Keratinocyte (primary cell): ENCODE measurements at regions not wholly inside any gene's neighbourhood (a gene's known extent, or its start where the extent isn't known, plus 50 kb on each side); places are given as distances from the start of the nearest gene placed in this dataset.

Experiments
- DNase-seq: peaks from one replicate; pipeline ENCODE4 v3.0.0-alpha.2; 2011; ENCODE audit warnings: low read depth, missing footprints, low spot score
- FAIRE-seq: peaks from 2 replicates; lab custom pipeline; 2011; peaks lifted over from hg19 to GRCh38; lab: Jason Lieb, UNC
- H2AFZ ChIP-seq: 2 replicates; pipeline ENCODE4 v1.6.0; 2012; ENCODE audit warnings: low read length, control low read depth, inconsistent platforms; ENCODE audit not compliant: control insufficient read depth
- H3K27ac ChIP-seq: 2 replicates; pipeline ENCODE4 v1.5.1; 2011; ENCODE audit warnings: low read length; ENCODE audit not compliant: control insufficient read depth, insufficient read depth
- H3K27me3 ChIP-seq: 3 replicates; pipeline ENCODE4 v1.6.0; 2011; ENCODE audit warnings: low read length; ENCODE audit not compliant: control insufficient read depth, insufficient read depth; ENCODE audit errors: extremely low read depth
- H3K36me3 ChIP-seq, 2 experiments: 2 replicates in 1 of 2; 3 replicates in 1 of 2; pipeline ENCODE4 v1.5.1; 2011; ENCODE audit warnings: low read length in 2 of 2, mild to moderate bottlenecking in 1 of 2; ENCODE audit not compliant: control insufficient read depth in 2 of 2, insufficient read depth in 2 of 2; ENCODE audit errors: extremely low read depth in 1 of 2
- H3K4me1 ChIP-seq: 3 replicates; pipeline ENCODE4 v1.5.1; 2011; ENCODE audit warnings: low read length; ENCODE audit not compliant: control insufficient read depth, insufficient read depth; ENCODE audit errors: extremely low read depth
- H3K4me2 ChIP-seq: 3 replicates; pipeline ENCODE4 v1.6.0; 2011; ENCODE audit warnings: low read depth, low read length; ENCODE audit not compliant: control insufficient read depth, insufficient read depth; ENCODE audit errors: extremely low read depth
- H3K4me3 ChIP-seq, 3 experiments: fragments of 200-600 bp in 1 of 3; sonication (generic) in 1 of 3; 2 replicates in 2 of 3; 3 replicates in 1 of 3; pipeline ENCODE4 v1.5.1; 2011 to 2016; ENCODE audit warnings: low read length in 3 of 3, mild to moderate bottlenecking in 3 of 3, control low read depth in 2 of 3, inconsistent platforms in 1 of 3, low read depth in 1 of 3, mixed read lengths in 1 of 3, mixed run types in 1 of 3, moderate library complexity in 1 of 3; ENCODE audit not compliant: control insufficient read depth in 2 of 3, insufficient read depth in 2 of 3; ENCODE audit errors: extremely low read depth in 1 of 3
- H3K79me2 ChIP-seq: 2 replicates; pipeline ENCODE4 v1.6.0; 2012; ENCODE audit warnings: low read length; ENCODE audit not compliant: control insufficient read depth, insufficient read depth
- H3K9ac ChIP-seq: 3 replicates; pipeline ENCODE4 v1.6.0; 2011; ENCODE audit warnings: low read length; ENCODE audit not compliant: control insufficient read depth, insufficient read depth; ENCODE audit errors: extremely low read depth
- H3K9me1 ChIP-seq: 3 replicates; pipeline ENCODE4 v1.6.0; 2011; ENCODE audit warnings: low read length; ENCODE audit not compliant: control insufficient read depth, insufficient read depth; ENCODE audit errors: extremely low read depth
- H3K9me3 ChIP-seq: 2 replicates; pipeline ENCODE4 v1.5.1; 2012; ENCODE audit warnings: low read depth, low read length; ENCODE audit not compliant: control insufficient read depth
- H4K20me1 ChIP-seq: 3 replicates; pipeline ENCODE4 v1.6.0; 2011; ENCODE audit warnings: low read length; ENCODE audit not compliant: control insufficient read depth, insufficient read depth; ENCODE audit errors: extremely low read depth
- EZH2 ChIP-seq: IDR thresholded peaks from one replicate; pipeline ENCODE4 v1.6.1; 2012; ENCODE audit warnings: inconsistent platforms, mild to moderate bottlenecking, low read length, moderate library complexity
- dilution Hi-C: fragments of 300-500 bp; cut with MboI; formaldehyde crosslinking; loops from one replicate; pipeline ENCODE4 v1.7.0; 2020; ENCODE audit warnings: low sequenced_read_pairs; ENCODE audit not compliant: extremely low pct_ligation_motif_present
- TF ChIP-seq, protein P1 (sequence below), 3 experiments: IDR thresholded peaks in 1 of 3; conservative IDR thresholded peaks in 1 of 3; optimal IDR thresholded peaks in 1 of 3; 2 replicates in 2 of 3; 3 replicates in 1 of 3; pipeline versions ENCODE3 to v1.5.1; 2011; ENCODE audit warnings: low read length in 3 of 3, mild to moderate bottlenecking in 3 of 3, moderate library complexity in 2 of 3, control low read depth in 1 of 3, inconsistent platforms in 1 of 3; ENCODE audit not compliant: insufficient read depth in 2 of 3; ENCODE audit errors: extremely low read depth in 1 of 3

DNA sequence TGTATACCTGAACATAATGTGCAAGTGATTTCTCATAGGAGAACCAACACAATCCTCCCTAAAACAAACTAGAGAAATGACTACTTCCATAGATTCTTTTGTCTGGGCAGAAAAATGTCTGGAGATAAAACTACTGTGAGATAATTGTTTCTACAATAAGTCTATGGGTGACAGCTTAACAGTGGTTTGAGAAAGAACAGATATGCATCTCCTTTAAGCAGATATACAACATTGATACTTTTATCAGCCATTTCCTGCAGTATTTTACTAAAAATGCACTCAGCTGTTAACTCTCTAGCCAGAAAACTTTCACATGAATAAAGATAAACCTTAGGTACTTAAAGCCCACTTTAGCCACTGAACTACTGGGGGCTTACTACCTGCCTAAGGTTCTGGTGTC is 1132.4 kb downstream of the EFNB2 start:
- no peaks in the 10 kb centered on the region for H3K36me3 ChIP-seq
- no peak overlapping the region for H3K4me3 ChIP-seq
- no peaks in the 10 kb centered on the region for H3K4me1 ChIP-seq
- no peak overlapping the region for H3K9ac ChIP-seq
- H4K20me1 ChIP-seq, result no peaks in the 10 kb centered on the region
- no peak for TF ChIP-seq EZH2
- no peak for DNase-seq
- no peak overlapping the region for H2AFZ ChIP-seq
- dilution Hi-C loops, result no loop called here
- no peaks in the 10 kb centered on the region for H3K79me2 ChIP-seq
- H3K9me3 ChIP-seq, result no peaks in the 10 kb centered on the region
- H3K4me2 ChIP-seq, result no peak overlapping the region
- no peak overlapping the region for H3K27ac ChIP-seq
- H3K9me1 ChIP-seq, result no peaks in the 10 kb centered on the region
- no peaks in the 10 kb centered on the region for H3K27me3 ChIP-seq
- FAIRE-seq, result no peak

DNA sequence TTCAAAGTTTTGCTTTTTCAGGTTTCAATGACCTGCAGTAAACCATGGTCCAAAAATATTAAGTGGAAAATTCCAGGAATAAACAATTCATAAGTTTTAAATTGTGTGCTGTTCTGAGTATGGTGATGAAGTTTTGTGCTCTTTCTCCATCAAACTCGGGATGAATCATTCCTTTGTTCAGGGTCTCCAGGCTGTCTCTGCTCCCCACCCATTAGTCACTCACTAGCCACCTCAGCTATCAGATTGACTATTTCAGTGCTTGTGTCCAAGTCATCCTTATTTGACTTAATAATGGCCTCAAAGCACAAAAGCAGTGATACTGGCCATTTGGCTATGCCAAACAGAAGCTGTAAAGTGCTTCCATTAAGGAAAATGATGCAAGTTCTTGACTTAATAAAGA is 1140.4 kb downstream of the EFNB2 start:
- Histone ChIP-seq H3K27me3 (no peaks in the 10 kb centered on the region), H3K4me3 (no peak overlapping the region), H3K4me2 (no peak overlapping the region), H3K9me3 (no peaks in the 10 kb centered on the region), H3K4me1 (no peaks in the 10 kb centered on the region), H2AFZ (no peak overlapping the region), H3K79me2 (no peaks in the 10 kb centered on the region), H3K27ac (no peak overlapping the region), H3K36me3 (no peaks in the 10 kb centered on the region), H3K9ac (no peak overlapping the region), H3K9me1 (no peaks in the 10 kb centered on the region), H4K20me1 (no peaks in the 10 kb centered on the region)
- no peak for TF ChIP-seq EZH2
- TF ChIP-seq, protein P1, sequence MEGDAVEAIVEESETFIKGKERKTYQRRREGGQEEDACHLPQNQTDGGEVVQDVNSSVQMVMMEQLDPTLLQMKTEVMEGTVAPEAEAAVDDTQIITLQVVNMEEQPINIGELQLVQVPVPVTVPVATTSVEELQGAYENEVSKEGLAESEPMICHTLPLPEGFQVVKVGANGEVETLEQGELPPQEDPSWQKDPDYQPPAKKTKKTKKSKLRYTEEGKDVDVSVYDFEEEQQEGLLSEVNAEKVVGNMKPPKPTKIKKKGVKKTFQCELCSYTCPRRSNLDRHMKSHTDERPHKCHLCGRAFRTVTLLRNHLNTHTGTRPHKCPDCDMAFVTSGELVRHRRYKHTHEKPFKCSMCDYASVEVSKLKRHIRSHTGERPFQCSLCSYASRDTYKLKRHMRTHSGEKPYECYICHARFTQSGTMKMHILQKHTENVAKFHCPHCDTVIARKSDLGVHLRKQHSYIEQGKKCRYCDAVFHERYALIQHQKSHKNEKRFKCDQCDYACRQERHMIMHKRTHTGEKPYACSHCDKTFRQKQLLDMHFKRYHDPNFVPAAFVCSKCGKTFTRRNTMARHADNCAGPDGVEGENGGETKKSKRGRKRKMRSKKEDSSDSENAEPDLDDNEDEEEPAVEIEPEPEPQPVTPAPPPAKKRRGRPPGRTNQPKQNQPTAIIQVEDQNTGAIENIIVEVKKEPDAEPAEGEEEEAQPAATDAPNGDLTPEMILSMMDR (optimal IDR thresholded peaks at IDR 0.05 in 1 of 3, IDR thresholded peaks at IDR 0.05 in 1 of 3, conservative IDR thresholded peaks at IDR 0.05 in 1 of 3; ENCODE audit: extremely low read depth in 1 of 3, insufficient read depth in 2 of 3, low read length in 3 of 3), result no peak
- DNase-seq (no peak), FAIRE-seq (no peak)
- dilution Hi-C loops, result no loop called here

DNA sequence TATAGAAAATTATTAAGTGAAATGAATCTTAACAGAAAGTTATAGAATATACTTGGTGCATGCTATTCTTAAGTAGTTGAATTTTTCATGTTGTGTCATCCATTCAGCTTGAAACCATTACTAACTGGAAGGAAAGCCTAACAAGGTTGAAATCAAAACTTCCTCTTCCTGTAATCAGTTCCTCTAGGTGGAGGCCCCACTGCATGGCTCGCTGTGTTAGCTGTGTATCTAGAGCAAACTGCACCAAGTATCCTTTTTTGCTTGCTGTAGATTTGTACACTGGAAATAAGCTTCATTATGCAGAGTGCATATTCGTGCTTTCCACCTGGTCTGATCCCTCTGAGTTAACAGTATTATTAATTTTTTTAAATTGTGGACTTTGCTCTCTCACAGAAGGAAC is 1146.1 kb downstream of the EFNB2 start:
- Histone ChIP-seq H3K27ac (no peak overlapping the region), H3K79me2 (no peaks in the 10 kb centered on the region), H3K4me3 (no peak overlapping the region), H3K4me2 (no peak overlapping the region), H4K20me1 (no peaks in the 10 kb centered on the region), H3K27me3 (no peaks in the 10 kb centered on the region), H2AFZ (no peak overlapping the region), H3K9me1 (no peaks in the 10 kb centered on the region), H3K9ac (no peak overlapping the region), H3K4me1 (no peaks in the 10 kb centered on the region), H3K9me3 (no peaks in the 10 kb centered on the region), H3K36me3 (no peaks in the 10 kb centered on the region)
- no peak for FAIRE-seq
- no peak for TF ChIP-seq EZH2
- TF ChIP-seq, protein P1 (optimal IDR thresholded peaks at IDR 0.05 in 1 of 3, IDR thresholded peaks at IDR 0.05 in 1 of 3, conservative IDR thresholded peaks at IDR 0.05 in 1 of 3; ENCODE audit: extremely low read depth in 1 of 3, insufficient read depth in 2 of 3, low read length in 3 of 3), result no peak
- DNase-seq, result no peak
- dilution Hi-C loops, result no loop called here
